Mesendoderm (in vitro differentiated cells): ENCODE measurements at regions not wholly inside any gene's neighbourhood (a gene's known extent, or its start where the extent isn't known, plus 50 kb on each side); places are given as distances from the start of the nearest gene placed in this dataset.

Experiments
- DNase-seq: peaks from one replicate; pipeline ENCODE4 v3.0.0; 2013
- H2AK5ac ChIP-seq: 2 replicates; pipeline ENCODE4 v1.6.1; 2013; ENCODE audit warnings: low read length, inconsistent platforms
- H2BK120ac ChIP-seq: 2 replicates; pipeline ENCODE4 v1.6.1; 2013; ENCODE audit warnings: low read depth, mild to moderate bottlenecking, low read length, moderate library complexity, mixed read lengths
- H2BK15ac ChIP-seq: replicated peaks from 2 replicates; pipeline ENCODE4 v1.6.1; 2013; ENCODE audit warnings: low read depth, mild to moderate bottlenecking, moderate library complexity
- H2BK5ac ChIP-seq: 2 replicates; pipeline ENCODE4 v1.6.1; 2013; ENCODE audit warnings: low read length, inconsistent platforms
- H3K18ac ChIP-seq: 2 replicates; pipeline ENCODE4 v1.6.1; 2013; ENCODE audit warnings: mild to moderate bottlenecking, low read length, mixed read lengths
- H3K23ac ChIP-seq: one replicate; pipeline ENCODE4 v1.6.1; 2013; ENCODE audit warnings: low read length
- H3K27ac ChIP-seq: 2 replicates; pipeline ENCODE4 v1.5.1; 2013; ENCODE audit warnings: low read depth, mild to moderate bottlenecking, inconsistent platforms, low read length, moderate library complexity
- H3K27me3 ChIP-seq: 2 replicates; pipeline ENCODE4 v1.6.1; 2013; ENCODE audit warnings: low read length, control low read depth, mild to moderate bottlenecking, inconsistent platforms; ENCODE audit not compliant: insufficient read depth, poor library complexity
- H3K36me3 ChIP-seq: 2 replicates; pipeline ENCODE4 v1.6.1; 2013; ENCODE audit warnings: low read length, inconsistent platforms; ENCODE audit not compliant: control insufficient read depth, insufficient read depth
- H3K4ac ChIP-seq: one replicate; pipeline ENCODE4 v1.6.1; 2013; ENCODE audit warnings: low read depth, mild to moderate bottlenecking, low read length, moderate library complexity
- H3K4me1 ChIP-seq: 2 replicates; pipeline ENCODE4 v1.6.1; 2013; ENCODE audit warnings: low read depth, low read length, inconsistent platforms; ENCODE audit not compliant: control insufficient read depth
- H3K4me2 ChIP-seq: 2 replicates; pipeline ENCODE4 v1.6.1; 2013; ENCODE audit warnings: low read length
- H3K4me3 ChIP-seq: 2 replicates; pipeline ENCODE4 v1.5.1; 2013; ENCODE audit warnings: mild to moderate bottlenecking, low read length
- H3K56ac ChIP-seq: one replicate; pipeline ENCODE4 v1.6.1; 2013; ENCODE audit warnings: low read length
- H3K79me1 ChIP-seq: 2 replicates; pipeline ENCODE4 v1.6.1; 2013; ENCODE audit warnings: low read length, inconsistent platforms
- H3K79me2 ChIP-seq: 2 replicates; pipeline ENCODE4 v1.6.1; 2013; ENCODE audit warnings: mild to moderate bottlenecking, low read length; ENCODE audit not compliant: control insufficient read depth, insufficient read depth
- H3K9ac ChIP-seq: 2 replicates; pipeline ENCODE4 v1.6.1; 2013; ENCODE audit warnings: low read length, inconsistent platforms
- H4K5ac ChIP-seq: one replicate; pipeline ENCODE4 v1.6.1; 2013; ENCODE audit warnings: low read length
- H4K8ac ChIP-seq: one replicate; pipeline ENCODE4 v1.6.1; 2013; ENCODE audit warnings: low read depth, mild to moderate bottlenecking, control low read depth, low read length, moderate library complexity
- WGBS: extraction: QIAGEN DNeasy Blood & Tissue Kit; methylation state at CpG from one replicate; pipeline ENCODE4 v1.1.7; 2013; ENCODE audit warnings: low lambda C conversion rate, missing lambda C conversion rate; ENCODE audit not compliant: insufficient coverage; ENCODE audit errors: extremely low coverage; 5-methylcytosine and 5-hydroxymethylcytosine counted together

GRCh38 chr17:65324611-65325342 lies 187.6 kb downstream of the RGS9 start:
- Histone ChIP-seq H3K9ac (no peak overlapping the region), H3K4me1 (no peaks in the 10 kb centered on the region), H3K4me2 (no peak overlapping the region), H2BK120ac (no peak overlapping the region), H3K4me3 (no peak overlapping the region), H3K23ac (no peak overlapping the region), H2BK5ac (no peak overlapping the region), H3K79me1 (no peaks in the 10 kb centered on the region), H2AK5ac (no peak overlapping the region), H3K36me3 (no peaks in the 10 kb centered on the region), H4K8ac (no peak overlapping the region), H3K27ac (no peak overlapping the region), H3K18ac (no peak overlapping the region), H3K4ac (no peak overlapping the region), H4K5ac (no peak overlapping the region), H3K27me3 (no peaks in the 10 kb centered on the region), H3K79me2 (no peaks in the 10 kb centered on the region), H3K56ac (no peak overlapping the region), H2BK15ac (no peak overlapping the region)
- DNase-seq, result no peak
- no CpG with 5 or more reads among the region's 5 CpGs for WGBS

- no peak overlapping the region for H2AK5ac ChIP-seq
- DNase-seq, result peak; percentile 53
- H3K27ac ChIP-seq, result no peak overlapping the region
- no peaks in the 10 kb centered on the region for H3K36me3 ChIP-seq
- no peak overlapping the region for H3K9ac ChIP-seq
- WGBS, result no CpG with 5 or more reads among the region's 2 CpGs
- H3K79me2 ChIP-seq, result no peaks in the 10 kb centered on the region
- no peaks in the 10 kb centered on the region for H3K27me3 ChIP-seq
- H3K4me1 ChIP-seq, result no peaks in the 10 kb centered on the region
- no peak overlapping the region for H3K4me2 ChIP-seq
- H3K18ac ChIP-seq, result no peak overlapping the region
- no peak overlapping the region for H4K5ac ChIP-seq
- H2BK15ac ChIP-seq, result no peak overlapping the region
- no peak overlapping the region for H3K4me3 ChIP-seq
- H3K23ac ChIP-seq, result no peak overlapping the region
- H2BK5ac ChIP-seq, result no peak overlapping the region
- H3K56ac ChIP-seq, result no peak overlapping the region
- H2BK120ac ChIP-seq, result no peak overlapping the region
- no peaks in the 10 kb centered on the region for H3K79me1 ChIP-seq
- no peak overlapping the region for H3K4ac ChIP-seq
- H4K8ac ChIP-seq, result no peak overlapping the region
Measured at GRCh38 chr17:65323049-65323448, 185.9 kb downstream of the RGS9 start.

- no peak overlapping the region for H2BK120ac ChIP-seq
- no peak overlapping the region for H3K4ac ChIP-seq
Measured at GRCh38 chr17:65320820-65321219, 183.7 kb downstream of the RGS9 start.

DNA sequence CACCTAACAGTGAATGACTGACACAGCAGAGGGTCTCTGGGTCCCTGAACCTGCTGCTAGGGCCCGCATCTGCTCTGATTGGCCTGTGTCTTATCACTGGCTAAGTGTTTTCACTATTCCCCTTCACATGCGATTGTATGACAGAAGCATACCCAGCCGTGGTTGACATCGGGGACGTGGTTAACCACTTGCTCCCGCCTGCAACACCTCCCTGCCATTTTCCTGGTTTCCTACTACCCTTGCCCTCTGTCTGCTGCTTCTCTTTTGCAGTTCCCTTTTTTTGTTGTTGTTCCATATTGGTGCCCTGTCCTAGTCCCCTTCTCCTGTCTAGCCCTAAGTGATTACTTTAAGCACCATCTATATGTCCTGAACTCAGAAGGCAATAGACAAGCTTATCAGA lies 177.0 kb downstream of the RGS9 start:
- no peak overlapping the region for H3K4me3 ChIP-seq
- no peak overlapping the region for H2AK5ac ChIP-seq
- no peak overlapping the region for H3K23ac ChIP-seq
- peaks cover 1% of the 10 kb centered on the region for H3K4me1 ChIP-seq
- no peak overlapping the region for H3K4me2 ChIP-seq
- H2BK120ac ChIP-seq, result no peak overlapping the region
- no peaks in the 10 kb centered on the region for H3K79me2 ChIP-seq
- no peak overlapping the region for H3K27ac ChIP-seq
- H3K9ac ChIP-seq, result no peak overlapping the region
- H3K36me3 ChIP-seq, result no peaks in the 10 kb centered on the region
- H2BK5ac ChIP-seq, result no peak overlapping the region
- H3K56ac ChIP-seq, result no peak overlapping the region
- H2BK15ac ChIP-seq, result no peak overlapping the region
- H3K79me1 ChIP-seq, result no peaks in the 10 kb centered on the region
- no peak overlapping the region for H4K5ac ChIP-seq
- no peak for DNase-seq
- no peak overlapping the region for H3K18ac ChIP-seq
- no peaks in the 10 kb centered on the region for H3K27me3 ChIP-seq
- H4K8ac ChIP-seq, result no peak overlapping the region
- no peak overlapping the region for H3K4ac ChIP-seq
- no CpG with 5 or more reads among the region's 6 CpGs for WGBS

More at GRCh38 chr17:65320820-65321219, 183.7 kb downstream of the RGS9 start:
- no peak overlapping the region for H3K4me2 ChIP-seq
- no peak overlapping the region for H2AK5ac ChIP-seq
- WGBS, result no CpG with 5 or more reads among the region's 5 CpGs
- no peak overlapping the region for H4K8ac ChIP-seq
- H3K9ac ChIP-seq, result no peak overlapping the region
- H2BK5ac ChIP-seq, result no peak overlapping the region
- no peaks in the 10 kb centered on the region for H3K27me3 ChIP-seq
- H3K27ac ChIP-seq, result no peak overlapping the region
- H4K5ac ChIP-seq, result no peak overlapping the region
- no peaks in the 10 kb centered on the region for H3K36me3 ChIP-seq
- no peaks in the 10 kb centered on the region for H3K79me1 ChIP-seq
- H3K56ac ChIP-seq, result no peak overlapping the region
- H3K4me3 ChIP-seq, result no peak overlapping the region
- DNase-seq, result no peak
- H3K4me1 ChIP-seq, result no peaks in the 10 kb centered on the region
- H3K18ac ChIP-seq, result no peak overlapping the region
- H2BK15ac ChIP-seq, result no peak overlapping the region
- H3K23ac ChIP-seq, result no peak overlapping the region
- H3K79me2 ChIP-seq, result no peaks in the 10 kb centered on the region

DNA sequence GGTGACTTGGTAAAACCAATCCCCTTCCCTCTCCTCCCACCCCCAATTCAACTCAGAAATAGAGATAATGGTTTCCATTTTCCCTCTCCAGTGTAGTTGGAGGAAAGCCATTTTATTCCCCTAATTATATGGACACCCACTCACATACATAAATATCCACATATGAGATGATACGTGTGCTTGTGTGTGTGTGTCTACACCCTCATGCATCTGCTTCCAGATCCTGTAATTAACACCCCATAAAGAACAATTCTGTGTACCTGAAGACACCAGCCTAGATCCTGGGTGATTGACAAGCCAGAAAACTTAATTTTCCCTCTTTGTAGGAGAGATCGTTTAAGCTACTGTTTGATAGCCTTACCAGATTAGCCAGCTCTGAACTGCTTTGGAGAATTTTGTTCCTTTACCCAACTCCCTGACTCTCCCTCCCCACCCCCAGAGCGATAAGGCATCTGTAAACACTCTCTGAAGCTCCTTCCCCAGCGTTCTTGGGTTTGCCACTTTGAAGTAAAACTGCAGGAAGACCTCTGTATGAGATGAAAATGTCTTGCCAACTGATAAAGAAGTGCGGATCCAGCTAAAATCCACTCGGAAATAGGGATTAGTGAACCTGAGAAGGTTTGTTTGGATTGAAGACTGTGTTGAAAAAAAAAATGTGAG lies 175.7 kb downstream of the RGS9 start:
- no peak overlapping the region for H4K8ac ChIP-seq
- no peak overlapping the region for H3K9ac ChIP-seq
- H3K27ac ChIP-seq, result no peak overlapping the region
- H3K79me1 ChIP-seq, result no peaks in the 10 kb centered on the region
- no peak overlapping the region for H3K56ac ChIP-seq
- no peak overlapping the region for H3K23ac ChIP-seq
- H3K4me2 ChIP-seq, result no peak overlapping the region
- H2BK15ac ChIP-seq, result no peak overlapping the region
- H4K5ac ChIP-seq, result no peak overlapping the region
- no peak overlapping the region for H3K4ac ChIP-seq
- H2AK5ac ChIP-seq, result no peak overlapping the region
- H3K79me2 ChIP-seq, result no peaks in the 10 kb centered on the region
- WGBS, result no CpG with 5 or more reads among the region's 6 CpGs
- no peak overlapping the region for H3K18ac ChIP-seq
- no peak overlapping the region for H2BK5ac ChIP-seq
- no peaks in the 10 kb centered on the region for H3K27me3 ChIP-seq
- H3K36me3 ChIP-seq, result no peaks in the 10 kb centered on the region
- no peak overlapping the region for H3K4me3 ChIP-seq
- no peak overlapping the region for H2BK120ac ChIP-seq
- H3K4me1 ChIP-seq, result peaks cover 1% of the 10 kb centered on the region
- DNase-seq, result peak; percentile 46
